Kidney epithelial cell (primary cell): ENCODE measurements at regions not wholly inside any gene's neighbourhood (a gene's known extent, or its start where the extent isn't known, plus 50 kb on each side); places are given as distances from the start of the nearest gene placed in this dataset.
A peak's percentile ranks its signal among the peaks of the same experiment; 100 is the strongest.

Experiments
- DNase-seq: peaks from one replicate; pipeline ENCODE4 v3.0.0-alpha.2; 2010; ENCODE audit warnings: low read depth
- H3K27me3 ChIP-seq: 2 replicates; pipeline ENCODE4 v1.6.0; 2011; ENCODE audit warnings: low read length; ENCODE audit not compliant: control insufficient read depth, insufficient read depth
- H3K36me3 ChIP-seq: 2 replicates; pipeline ENCODE4 v1.5.1; 2011; ENCODE audit warnings: low read length; ENCODE audit not compliant: control insufficient read depth, insufficient read depth
- H3K4me3 ChIP-seq: 2 replicates; pipeline ENCODE4 v1.5.1; 2011; ENCODE audit warnings: low read depth, mild to moderate bottlenecking, control low read depth, low read length
- CTCF ChIP-seq: IDR thresholded peaks from 2 replicates; pipeline ENCODE4 v1.5.1; 2011; ENCODE audit warnings: mild to moderate bottlenecking, moderate library complexity, low read length, control low read depth, inconsistent platforms; ENCODE audit not compliant: insufficient read depth, poor library complexity, severe bottlenecking

- DNase-seq = no peak
- no peak for TF ChIP-seq CTCF
- H3K27me3 ChIP-seq = no peaks in the 10 kb centered on the region
- H3K36me3 ChIP-seq = no peaks in the 10 kb centered on the region
- H3K4me3 ChIP-seq = no peak overlapping the region
Measured at GRCh38 chr4:16360694-16361262, 134.5 kb upstream of the TAPT1 start.

GRCh38 chr4:16353165-16353564, 126.9 kb upstream of the TAPT1 start:
- Histone ChIP-seq H3K36me3 (no peaks in the 10 kb centered on the region), H3K27me3 (no peaks in the 10 kb centered on the region), H3K4me3 (no peak overlapping the region)
- no peak for TF ChIP-seq CTCF
- DNase-seq = no peak

GRCh38 chr4:16351161-16351560, 124.9 kb upstream of the TAPT1 start:
- no peaks in the 10 kb centered on the region for H3K27me3 ChIP-seq
- no peaks in the 10 kb centered on the region for H3K36me3 ChIP-seq
- no peak for TF ChIP-seq CTCF
- no peak overlapping the region for H3K4me3 ChIP-seq
- no peak for DNase-seq

- Histone ChIP-seq H3K27me3 (no peaks in the 10 kb centered on the region), H3K36me3 (no peaks in the 10 kb centered on the region), H3K4me3 (no peak overlapping the region)
- no peak for DNase-seq
- TF ChIP-seq CTCF = no peak
Measured at GRCh38 chr4:16344853-16345252, 118.6 kb upstream of the TAPT1 start.

- no peak overlapping the region for H3K4me3 ChIP-seq
- H3K27me3 ChIP-seq = no peaks in the 10 kb centered on the region
- DNase-seq = peak; percentile 29
- no peaks in the 10 kb centered on the region for H3K36me3 ChIP-seq
- TF ChIP-seq CTCF = no peak
Measured at GRCh38 chr4:16337936-16338335, 111.7 kb upstream of the TAPT1 start.

GRCh38 chr4:16334601-16335000, 108.3 kb upstream of the TAPT1 start:
- Histone ChIP-seq H3K27me3 (no peaks in the 10 kb centered on the region), H3K4me3 (no peak overlapping the region), H3K36me3 (no peaks in the 10 kb centered on the region)
- no peak for TF ChIP-seq CTCF
- DNase-seq = no peak
